ENCODE measurements at regions not wholly inside any gene's neighbourhood (a gene's known extent, or its start where the extent isn't known, plus 50 kb on each side); places are given as distances from the start of the nearest gene placed in this dataset.

- no peak for TF ChIP-seq CTCF (IDR thresholded peaks at IDR 0.05; ENCODE audit: low read depth, low read length)
- TF ChIP-seq EZH2phosphoT487 (IDR thresholded peaks at IDR 0.05; ENCODE audit: low read depth): no peak
- no peak overlapping the region for H3K4me2 ChIP-seq (ENCODE audit: low read length)
- H2AFZ ChIP-seq (ENCODE audit: low read depth, low read length): no peak overlapping the region
Measured at GRCh38 chr16:85490407-85491057, 122.6 kb upstream of the GSE1 start.

GRCh38 chr16:85491058-85491771 is 121.9 kb upstream of the GSE1 start:
- Histone ChIP-seq H3K4me1 (ENCODE audit: low read length) (no peaks in the 10 kb centered on the region), H3K4me2 (ENCODE audit: low read length) (no peak overlapping the region), H2AFZ (ENCODE audit: low read depth, low read length) (peak overlapping the region; percentile 86), H3K27ac (ENCODE audit: low read length) (no peak overlapping the region), H3K79me2 (ENCODE audit: low read length) (no peaks in the 10 kb centered on the region), H3K27me3 (ENCODE audit: low read depth, low read length) (peaks cover 14% of the 10 kb centered on the region; the same call in 1 of the 2 replicates), H3K36me3 (replicated peaks; ENCODE audit: low read depth, low read length) (no peaks in the 10 kb centered on the region), H4K20me1 (ENCODE audit: insufficient read depth, low read length) (no peaks in the 10 kb centered on the region), H3K4me3 (ENCODE audit: low read length) (no peak overlapping the region), H3K9me3 (ENCODE audit: insufficient read depth, low read length) (no peaks in the 10 kb centered on the region), H3K9ac (ENCODE audit: low read length) (no peak overlapping the region)
- peak; percentile 88 for TF ChIP-seq CTCF (IDR thresholded peaks at IDR 0.05; ENCODE audit: low read depth, low read length)
- no peak for TF ChIP-seq EZH2phosphoT487 (IDR thresholded peaks at IDR 0.05; ENCODE audit: low read depth)

More at GRCh38 chr16:85490407-85491057, 122.6 kb upstream of the GSE1 start:
- Histone ChIP-seq H3K4me1 (ENCODE audit: low read length) (no peaks in the 10 kb centered on the region), H3K9ac (ENCODE audit: low read length) (no peak overlapping the region), H3K27me3 (ENCODE audit: low read depth, low read length) (peaks cover 17% of the 10 kb centered on the region; the same call in 1 of the 2 replicates), H3K27ac (ENCODE audit: low read length) (no peak overlapping the region), H3K36me3 (replicated peaks; ENCODE audit: low read depth, low read length) (no peaks in the 10 kb centered on the region), H4K20me1 (ENCODE audit: insufficient read depth, low read length) (no peaks in the 10 kb centered on the region), H3K79me2 (ENCODE audit: low read length) (no peaks in the 10 kb centered on the region), H3K4me3 (ENCODE audit: low read length) (no peak overlapping the region), H3K9me3 (ENCODE audit: insufficient read depth, low read length) (no peaks in the 10 kb centered on the region)

GRCh38 chr16:85491798-85492294 is 121.3 kb upstream of the GSE1 start:
- H3K36me3 ChIP-seq (replicated peaks; ENCODE audit: low read depth, low read length): no peaks in the 10 kb centered on the region
- H4K20me1 ChIP-seq (ENCODE audit: insufficient read depth, low read length): no peaks in the 10 kb centered on the region
- no peaks in the 10 kb centered on the region for H3K9me3 ChIP-seq (ENCODE audit: insufficient read depth, low read length)
- no peak overlapping the region for H3K4me3 ChIP-seq (ENCODE audit: low read length)
- H3K4me1 ChIP-seq (ENCODE audit: low read length): no peaks in the 10 kb centered on the region
- H3K4me2 ChIP-seq (ENCODE audit: low read length): no peak overlapping the region
- H2AFZ ChIP-seq (ENCODE audit: low read depth, low read length): no peak overlapping the region
- H3K9ac ChIP-seq (ENCODE audit: low read length): no peak overlapping the region
- H3K27me3 ChIP-seq (ENCODE audit: low read depth, low read length): peaks cover 12% of the 10 kb centered on the region; the same call in 1 of the 2 replicates
- no peaks in the 10 kb centered on the region for H3K79me2 ChIP-seq (ENCODE audit: low read length)
- no peak for TF ChIP-seq CTCF (IDR thresholded peaks at IDR 0.05; ENCODE audit: low read depth, low read length)
- no peak for TF ChIP-seq EZH2phosphoT487 (IDR thresholded peaks at IDR 0.05; ENCODE audit: low read depth)
- no peak overlapping the region for H3K27ac ChIP-seq (ENCODE audit: low read length)

GRCh38 chr16:85492295-85492864 is 120.7 kb upstream of the GSE1 start:
- H3K79me2 ChIP-seq (ENCODE audit: low read length): no peaks in the 10 kb centered on the region
- H4K20me1 ChIP-seq (ENCODE audit: insufficient read depth, low read length): no peaks in the 10 kb centered on the region
- H3K27ac ChIP-seq (ENCODE audit: low read length): no peak overlapping the region
- H3K36me3 ChIP-seq (replicated peaks; ENCODE audit: low read depth, low read length): no peaks in the 10 kb centered on the region
- H3K4me2 ChIP-seq (ENCODE audit: low read length): no peak overlapping the region
- H2AFZ ChIP-seq (ENCODE audit: low read depth, low read length): no peak overlapping the region
- peaks cover 10% of the 10 kb centered on the region; the same call in 1 of the 2 replicates for H3K27me3 ChIP-seq (ENCODE audit: low read depth, low read length)
- no peak overlapping the region for H3K9ac ChIP-seq (ENCODE audit: low read length)
- no peak overlapping the region for H3K4me3 ChIP-seq (ENCODE audit: low read length)
- H3K4me1 ChIP-seq (ENCODE audit: low read length): no peaks in the 10 kb centered on the region
- TF ChIP-seq CTCF (IDR thresholded peaks at IDR 0.05; ENCODE audit: low read depth, low read length) (no peak), EZH2phosphoT487 (IDR thresholded peaks at IDR 0.05; ENCODE audit: low read depth) (no peak)
- no peaks in the 10 kb centered on the region for H3K9me3 ChIP-seq (ENCODE audit: insufficient read depth, low read length)
